SK-N-SH (cell line): ENCODE measurements at regions not wholly inside any gene's neighbourhood (a gene's known extent, or its start where the extent isn't known, plus 50 kb on each side); places are given as distances from the start of the nearest gene placed in this dataset.

Experiments used
- CTCF ChIA-PET: fragments of 300-600, 350-600 bp; formaldehyde crosslinking; extraction: SDS; loops from one replicate; lab custom pipeline; 2021; lab: Yijun Ruan, JAX
- POLR2A ChIA-PET: fragments of 350-600 bp; sonication (Branson Sonifier 250); formaldehyde crosslinking; extraction: SDS; loops from one replicate; lab custom pipeline; 2020; ENCODE audit warnings: antibody characterized with exemption, inconsistent platforms; lab: Yijun Ruan, JAX
- DNase-seq: peaks from one replicate; pipeline ENCODE4 v3.0.0; 2012
- H2AFZ ChIP-seq: fragments of 200-600 bp; sonication (generic); 2 replicates; pipeline ENCODE4 v1.8.1; 2016; ENCODE audit warnings: antibody characterized with exemption, mild to moderate bottlenecking, low read depth
- H3F3A ChIP-seq: fragments of 200-600 bp; sonication (generic); replicated peaks from 2 replicates; pipeline ENCODE3; 2016; ENCODE audit warnings: antibody characterized with exemption, mild to moderate bottlenecking; ENCODE audit not compliant: insufficient read depth
- H3K27ac ChIP-seq, 2 experiments: fragments of 200-500 bp in 1 of 2; fragments of 200-600 bp in 1 of 2; sonication (Bioruptor generic) in 1 of 2; sonication (generic), shearing (Covaris generic) in 1 of 2; 2 replicates each; pipeline versions ENCODE4 v1.5.1 to v1.6.1; 2014 to 2016; ENCODE audit warnings: low read depth in 2 of 2, inconsistent platforms in 1 of 2, low read length in 1 of 2, mild to moderate bottlenecking in 1 of 2, mixed read lengths in 1 of 2
- H3K27me3 ChIP-seq: fragments of 200-600 bp; sonication (generic), shearing (Covaris generic); 2 replicates; pipeline ENCODE4 v1.6.1; 2016; ENCODE audit warnings: mixed run types; ENCODE audit not compliant: insufficient read depth
- H3K36me3 ChIP-seq, 2 experiments: fragments of 200-500 bp in 1 of 2; fragments of 200-600 bp in 1 of 2; sonication (Bioruptor generic) in 1 of 2; sonication (generic) in 1 of 2; replicated peaks in 1 of 2; 2 replicates each; pipeline versions ENCODE3 to v1.5.1; 2014 to 2016; ENCODE audit warnings: low read length in 1 of 2, mild to moderate bottlenecking in 1 of 2; ENCODE audit not compliant: insufficient read depth in 2 of 2, control insufficient read depth in 1 of 2
- H3K4me1 ChIP-seq, 2 experiments: fragments of 200-500 bp in 1 of 2; fragments of 200-600 bp in 1 of 2; sonication (Bioruptor generic) in 1 of 2; sonication (generic), shearing (Covaris generic) in 1 of 2; 2 replicates each; pipeline versions ENCODE4 v1.5.1 to v1.6.1; 2014 to 2016; ENCODE audit warnings: low read depth in 1 of 2, low read length in 1 of 2, mixed run types in 1 of 2; ENCODE audit not compliant: insufficient read depth in 2 of 2, control insufficient read depth in 1 of 2
- H3K4me2 ChIP-seq: fragments of 200-600 bp; sonication (generic), shearing (Covaris generic); 2 replicates; pipeline ENCODE4 v1.6.1; 2017; ENCODE audit warnings: mixed run types
- H3K4me3 ChIP-seq, 2 experiments: fragments of 200-500 bp in 1 of 2; fragments of 200-600 bp in 1 of 2; sonication (Bioruptor generic) in 1 of 2; sonication (generic), shearing (Covaris generic) in 1 of 2; 2 replicates each; pipeline versions ENCODE4 v1.5.1 to v1.8.1; 2014 to 2016; ENCODE audit warnings: low read depth in 2 of 2, inconsistent platforms in 1 of 2, low read length in 1 of 2, mild to moderate bottlenecking in 1 of 2, mixed read lengths in 1 of 2, moderate library complexity in 1 of 2
- H3K79me2 ChIP-seq: fragments of 200-600 bp; sonication (generic); 2 replicates; pipeline ENCODE4 v1.8.1; 2017; ENCODE audit warnings: mild to moderate bottlenecking; ENCODE audit not compliant: insufficient read depth
- H3K9ac ChIP-seq: fragments of 200-600 bp; sonication (generic); 2 replicates; pipeline ENCODE4 v1.6.1; 2017; ENCODE audit warnings: mixed run types
- H3K9me2 ChIP-seq: fragments of 200-600 bp; sonication (generic); 2 replicates; pipeline ENCODE4 v1.6.1; 2017; ENCODE audit warnings: mixed run types
- H3K9me3 ChIP-seq: fragments of 200-600 bp; sonication (generic); 2 replicates; pipeline ENCODE4 v1.6.1; 2017; ENCODE audit warnings: mixed run types, mild to moderate bottlenecking, moderate library complexity
- H4K20me1 ChIP-seq: fragments of 200-600 bp; sonication (generic); 2 replicates; pipeline ENCODE4 v1.6.1; 2017; ENCODE audit warnings: mild to moderate bottlenecking, mixed run types; ENCODE audit not compliant: insufficient read depth
- CHD2 ChIP-seq: fragments of 150-350 bp; IDR thresholded peaks from 2 replicates; pipeline ENCODE4 v1.6.1; 2018; ENCODE audit warnings: low read length; ENCODE audit not compliant: partially characterized antibody
- EP300 ChIP-seq, 2 experiments: IDR thresholded peaks; 2 replicates each; pipeline versions ENCODE4 v1.4.0 to v1.6.1; 2012; ENCODE audit warnings: borderline replicate concordance in 1 of 2, low read depth in 1 of 2, low read length in 1 of 2
- EZH2phosphoT487 ChIP-seq: fragments of 200-600 bp; sonication (generic); IDR thresholded peaks from 2 replicates; pipeline ENCODE4 v1.6.1; 2017; ENCODE audit warnings: low read depth, mixed run types, mild to moderate bottlenecking, antibody characterized with exemption, moderate library complexity, borderline replicate concordance
- FOXM1 ChIP-seq: IDR thresholded peaks from 2 replicates; pipeline ENCODE4 v1.4.0; 2012; ENCODE audit warnings: low read depth, mild to moderate bottlenecking
- JUND ChIP-seq: IDR thresholded peaks from 2 replicates; pipeline ENCODE4 v1.4.0; 2012
- MEF2A ChIP-seq: IDR thresholded peaks from 2 replicates; pipeline ENCODE4 v1.4.0; 2012; ENCODE audit warnings: low read depth, borderline replicate concordance
- NRF1 ChIP-seq: IDR thresholded peaks from 2 replicates; pipeline ENCODE4 v1.6.1; 2012; ENCODE audit warnings: low read depth, mild to moderate bottlenecking, low read length
- RAD21 ChIP-seq: IDR thresholded peaks from 2 replicates; pipeline ENCODE4 v1.6.1; 2012; ENCODE audit warnings: mild to moderate bottlenecking, low read length
- RCOR1 ChIP-seq: fragments of 150-350 bp; IDR thresholded peaks from 2 replicates; pipeline ENCODE4 v1.6.1; 2017; ENCODE audit warnings: antibody characterized with exemption, low read length
- RFX5 ChIP-seq: IDR thresholded peaks from 2 replicates; pipeline ENCODE4 v1.6.1; 2012; ENCODE audit warnings: mild to moderate bottlenecking, improper control_type of control experiment, low read length
- SIN3A ChIP-seq: IDR thresholded peaks from 2 replicates; pipeline ENCODE4 v1.6.1; 2012; ENCODE audit warnings: low read depth, mild to moderate bottlenecking, low read length, moderate library complexity, borderline replicate concordance
- SMC3 ChIP-seq: IDR thresholded peaks from 2 replicates; pipeline ENCODE4 v1.6.1; 2012; ENCODE audit warnings: low read depth, low read length, improper control_type of control experiment
- TAF1 ChIP-seq: IDR thresholded peaks from 2 replicates; pipeline ENCODE4 v1.6.1; 2012; ENCODE audit warnings: low read depth, mild to moderate bottlenecking, low read length, moderate library complexity, borderline replicate concordance
- YY1 ChIP-seq: IDR thresholded peaks from 2 replicates; pipeline ENCODE4 v1.4.0; 2012; ENCODE audit warnings: low read depth, mild to moderate bottlenecking
- WGBS: methylation state at CpG from one replicate; pipeline ENCODE4 v1.1.6; 2017; ENCODE audit warnings: low lambda C conversion rate; 5-methylcytosine and 5-hydroxymethylcytosine counted together
- TF ChIP-seq, protein P1 (sequence below): IDR thresholded peaks from 2 replicates; pipeline ENCODE4 v1.4.0; 2012; ENCODE audit warnings: low read depth
- TF ChIP-seq, protein P2 (sequence below): IDR thresholded peaks from 2 replicates; pipeline ENCODE4 v1.4.0; 2012; ENCODE audit warnings: low read depth, borderline replicate concordance
- TF ChIP-seq, protein P3 (sequence below): fragments of 150-350 bp; IDR thresholded peaks from 2 replicates; pipeline ENCODE4 v1.6.1; 2016; ENCODE audit warnings: mild to moderate bottlenecking, low read depth, low read length
- TF ChIP-seq, protein P4 (sequence below): IDR thresholded peaks from 2 replicates; pipeline ENCODE4 v1.6.1; 2012; ENCODE audit warnings: mild to moderate bottlenecking, low read depth, low read length, moderate library complexity
- TF ChIP-seq, protein P5 (sequence below): fragments of 150-350 bp; IDR thresholded peaks from 2 replicates; pipeline ENCODE4 v1.6.1; 2017; ENCODE audit warnings: antibody characterized with exemption, low read length, low read depth, borderline replicate concordance

DNA sequence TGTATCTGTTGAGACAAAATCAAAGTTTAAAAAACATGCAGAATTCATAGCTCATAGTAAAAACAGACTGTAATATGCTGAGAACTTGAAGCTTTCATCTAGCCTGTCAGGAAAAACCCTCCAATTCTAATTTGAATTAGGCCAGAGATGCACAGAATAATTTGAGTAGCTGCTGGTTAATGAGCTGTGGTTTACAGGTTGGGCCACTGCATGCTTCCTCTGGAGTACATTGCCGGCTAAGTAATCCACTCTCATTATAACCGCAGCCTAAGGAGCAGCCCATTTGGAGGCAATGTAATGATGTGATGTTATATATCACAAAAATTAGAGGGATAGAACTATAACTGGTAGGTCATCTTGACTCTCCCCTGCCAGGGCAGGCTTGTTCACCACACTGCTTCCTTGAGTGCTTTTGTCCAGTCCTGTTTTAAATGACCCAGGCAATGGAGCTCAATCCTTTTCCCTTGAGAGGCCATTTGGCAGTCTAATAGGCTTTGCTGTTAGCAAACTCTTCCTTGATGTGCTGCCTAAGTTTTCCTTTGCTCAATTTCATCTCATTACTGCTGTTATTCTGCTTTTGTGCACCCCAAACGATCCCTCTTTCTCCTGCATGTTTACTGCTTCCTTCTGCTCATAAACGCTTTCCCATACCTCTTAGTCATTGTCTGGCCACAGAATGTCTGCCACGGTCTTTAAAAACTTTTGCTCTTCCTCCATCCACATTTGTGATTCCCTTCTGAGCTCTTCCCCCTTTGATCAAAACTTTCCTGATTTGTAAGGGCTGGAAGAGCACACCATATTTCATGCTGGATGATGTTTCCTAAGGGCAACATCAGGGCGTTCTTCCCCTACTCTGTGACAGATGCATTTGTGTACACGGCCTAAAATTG is 230.9 kb downstream of the C4orf33 start:
- Histone ChIP-seq H3K4me3 (no peak overlapping the region), H3K36me3 (no peaks in the 10 kb centered on the region), H2AFZ (no peak overlapping the region), H3K79me2 (no peaks in the 10 kb centered on the region), H3F3A (no peaks in the 10 kb centered on the region), H3K9ac (no peak overlapping the region), H3K4me2 (no peak overlapping the region), H3K27ac (no peak overlapping the region), H3K9me2 (no peaks in the 10 kb centered on the region), H3K9me3 (no peaks in the 10 kb centered on the region), H3K4me1 (no peaks in the 10 kb centered on the region), H4K20me1 (no peaks in the 10 kb centered on the region), H3K27me3 (no peaks in the 10 kb centered on the region)
- ChIA-PET POLR2A (no interaction called here), CTCF (interaction anchor here (1.1 kb wide), 1 partner anchor 14 kb away, joined by 3 read pairs; no protein-coding TSS in a partner anchor)
- 50% methylated on average over 7 of the region's 7 CpGs for WGBS
- no peak for TF ChIP-seq EZH2phosphoT487
- no peak for TF ChIP-seq JUND
- no peak for TF ChIP-seq SIN3A
- no peak for TF ChIP-seq SMC3
- DNase-seq, result no peak

DNA sequence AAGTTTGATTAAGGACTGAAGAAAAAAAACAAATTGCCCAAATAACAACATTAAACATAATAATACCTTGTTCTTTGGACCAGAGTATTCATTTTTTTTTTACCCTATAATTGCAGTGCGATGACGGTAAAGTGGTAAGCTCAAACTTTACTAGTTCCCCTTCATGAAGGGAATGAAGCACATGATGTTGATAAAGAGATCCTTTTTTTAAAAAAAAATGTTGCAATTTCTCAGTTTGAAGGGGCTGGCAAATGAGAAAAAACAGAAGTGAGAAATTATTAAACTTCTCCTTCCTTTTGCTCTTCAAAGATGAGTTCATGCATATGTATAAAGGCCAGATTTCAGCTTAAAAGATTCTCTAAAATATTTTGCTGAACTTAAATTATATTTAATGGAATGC is 231.7 kb downstream of the C4orf33 start:
- no peak overlapping the region for H3K27ac ChIP-seq
- no peaks in the 10 kb centered on the region for H4K20me1 ChIP-seq
- no peaks in the 10 kb centered on the region for H3K79me2 ChIP-seq
- H3F3A ChIP-seq, result no peaks in the 10 kb centered on the region
- H3K9ac ChIP-seq, result no peak overlapping the region
- DNase-seq, result no peak
- ChIA-PET POLR2A (no interaction called here), CTCF (interaction anchor here (0.9 to 1.5 kb wide), 4 partner anchors 14 to 314 kb away, joined by 3 to 4 read pairs (median 3); no protein-coding TSS in a partner anchor)
- H3K4me1 ChIP-seq, result no peaks in the 10 kb centered on the region
- no peaks in the 10 kb centered on the region for H3K36me3 ChIP-seq
- no peak overlapping the region for H3K4me3 ChIP-seq
- H3K9me3 ChIP-seq, result no peaks in the 10 kb centered on the region
- WGBS, result 95% methylated on average over 2 of the region's 2 CpGs
- H3K27me3 ChIP-seq, result no peaks in the 10 kb centered on the region
- no peak overlapping the region for H2AFZ ChIP-seq
- H3K4me2 ChIP-seq, result no peak overlapping the region
- H3K9me2 ChIP-seq, result no peaks in the 10 kb centered on the region
- TF ChIP-seq MEF2A (no peak), JUND (no peak), FOXM1 (no peak), YY1 (no peak), CHD2 (no peak), NRF1 (no peak), RAD21 (no peak), EP300 (IDR thresholded peaks at IDR 0.05; ENCODE audit: borderline replicate concordance in 1 of 2, low read depth in 1 of 2, low read length in 1 of 2) (no peak), TAF1 (no peak), RCOR1 (no peak), RFX5 (no peak)
- TF ChIP-seq, protein P1, sequence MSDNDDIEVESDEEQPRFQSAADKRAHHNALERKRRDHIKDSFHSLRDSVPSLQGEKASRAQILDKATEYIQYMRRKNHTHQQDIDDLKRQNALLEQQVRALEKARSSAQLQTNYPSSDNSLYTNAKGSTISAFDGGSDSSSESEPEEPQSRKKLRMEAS, result no peak
- TF ChIP-seq, protein P2, sequence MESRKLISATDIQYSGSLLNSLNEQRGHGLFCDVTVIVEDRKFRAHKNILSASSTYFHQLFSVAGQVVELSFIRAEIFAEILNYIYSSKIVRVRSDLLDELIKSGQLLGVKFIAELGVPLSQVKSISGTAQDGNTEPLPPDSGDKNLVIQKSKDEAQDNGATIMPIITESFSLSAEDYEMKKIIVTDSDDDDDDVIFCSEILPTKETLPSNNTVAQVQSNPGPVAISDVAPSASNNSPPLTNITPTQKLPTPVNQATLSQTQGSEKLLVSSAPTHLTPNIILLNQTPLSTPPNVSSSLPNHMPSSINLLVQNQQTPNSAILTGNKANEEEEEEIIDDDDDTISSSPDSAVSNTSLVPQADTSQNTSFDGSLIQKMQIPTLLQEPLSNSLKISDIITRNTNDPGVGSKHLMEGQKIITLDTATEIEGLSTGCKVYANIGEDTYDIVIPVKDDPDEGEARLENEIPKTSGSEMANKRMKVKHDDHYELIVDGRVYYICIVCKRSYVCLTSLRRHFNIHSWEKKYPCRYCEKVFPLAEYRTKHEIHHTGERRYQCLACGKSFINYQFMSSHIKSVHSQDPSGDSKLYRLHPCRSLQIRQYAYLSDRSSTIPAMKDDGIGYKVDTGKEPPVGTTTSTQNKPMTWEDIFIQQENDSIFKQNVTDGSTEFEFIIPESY, result no peak
- TF ChIP-seq, protein P3, sequence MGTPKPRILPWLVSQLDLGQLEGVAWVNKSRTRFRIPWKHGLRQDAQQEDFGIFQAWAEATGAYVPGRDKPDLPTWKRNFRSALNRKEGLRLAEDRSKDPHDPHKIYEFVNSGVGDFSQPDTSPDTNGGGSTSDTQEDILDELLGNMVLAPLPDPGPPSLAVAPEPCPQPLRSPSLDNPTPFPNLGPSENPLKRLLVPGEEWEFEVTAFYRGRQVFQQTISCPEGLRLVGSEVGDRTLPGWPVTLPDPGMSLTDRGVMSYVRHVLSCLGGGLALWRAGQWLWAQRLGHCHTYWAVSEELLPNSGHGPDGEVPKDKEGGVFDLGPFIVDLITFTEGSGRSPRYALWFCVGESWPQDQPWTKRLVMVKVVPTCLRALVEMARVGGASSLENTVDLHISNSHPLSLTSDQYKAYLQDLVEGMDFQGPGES, result no peak
- TF ChIP-seq, protein P4, sequence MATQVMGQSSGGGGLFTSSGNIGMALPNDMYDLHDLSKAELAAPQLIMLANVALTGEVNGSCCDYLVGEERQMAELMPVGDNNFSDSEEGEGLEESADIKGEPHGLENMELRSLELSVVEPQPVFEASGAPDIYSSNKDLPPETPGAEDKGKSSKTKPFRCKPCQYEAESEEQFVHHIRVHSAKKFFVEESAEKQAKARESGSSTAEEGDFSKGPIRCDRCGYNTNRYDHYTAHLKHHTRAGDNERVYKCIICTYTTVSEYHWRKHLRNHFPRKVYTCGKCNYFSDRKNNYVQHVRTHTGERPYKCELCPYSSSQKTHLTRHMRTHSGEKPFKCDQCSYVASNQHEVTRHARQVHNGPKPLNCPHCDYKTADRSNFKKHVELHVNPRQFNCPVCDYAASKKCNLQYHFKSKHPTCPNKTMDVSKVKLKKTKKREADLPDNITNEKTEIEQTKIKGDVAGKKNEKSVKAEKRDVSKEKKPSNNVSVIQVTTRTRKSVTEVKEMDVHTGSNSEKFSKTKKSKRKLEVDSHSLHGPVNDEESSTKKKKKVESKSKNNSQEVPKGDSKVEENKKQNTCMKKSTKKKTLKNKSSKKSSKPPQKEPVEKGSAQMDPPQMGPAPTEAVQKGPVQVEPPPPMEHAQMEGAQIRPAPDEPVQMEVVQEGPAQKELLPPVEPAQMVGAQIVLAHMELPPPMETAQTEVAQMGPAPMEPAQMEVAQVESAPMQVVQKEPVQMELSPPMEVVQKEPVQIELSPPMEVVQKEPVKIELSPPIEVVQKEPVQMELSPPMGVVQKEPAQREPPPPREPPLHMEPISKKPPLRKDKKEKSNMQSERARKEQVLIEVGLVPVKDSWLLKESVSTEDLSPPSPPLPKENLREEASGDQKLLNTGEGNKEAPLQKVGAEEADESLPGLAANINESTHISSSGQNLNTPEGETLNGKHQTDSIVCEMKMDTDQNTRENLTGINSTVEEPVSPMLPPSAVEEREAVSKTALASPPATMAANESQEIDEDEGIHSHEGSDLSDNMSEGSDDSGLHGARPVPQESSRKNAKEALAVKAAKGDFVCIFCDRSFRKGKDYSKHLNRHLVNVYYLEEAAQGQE, result no peak
- TF ChIP-seq, protein P5, sequence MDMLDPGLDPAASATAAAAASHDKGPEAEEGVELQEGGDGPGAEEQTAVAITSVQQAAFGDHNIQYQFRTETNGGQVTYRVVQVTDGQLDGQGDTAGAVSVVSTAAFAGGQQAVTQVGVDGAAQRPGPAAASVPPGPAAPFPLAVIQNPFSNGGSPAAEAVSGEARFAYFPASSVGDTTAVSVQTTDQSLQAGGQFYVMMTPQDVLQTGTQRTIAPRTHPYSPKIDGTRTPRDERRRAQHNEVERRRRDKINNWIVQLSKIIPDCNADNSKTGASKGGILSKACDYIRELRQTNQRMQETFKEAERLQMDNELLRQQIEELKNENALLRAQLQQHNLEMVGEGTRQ, result no peak
